BE2C (cell line): ENCODE measurements at regions not wholly inside any gene's neighbourhood (a gene's known extent, or its start where the extent isn't known, plus 50 kb on each side); places are given as distances from the start of the nearest gene placed in this dataset.

Source experiments
- DNase-seq: peaks from one replicate; pipeline ENCODE4 v3.0.0-alpha.2; 2020
- H3K27me3 ChIP-seq: fragments of 250-450 bp; sonication (Bioruptor Pico); 2 replicates; pipeline ENCODE4 v1.5.1; 2020; ENCODE audit warnings: mild to moderate bottlenecking
- H3K36me3 ChIP-seq: fragments of 250-450 bp; sonication (Bioruptor Pico); 2 replicates; pipeline ENCODE4 v1.5.1; 2020; ENCODE audit warnings: mild to moderate bottlenecking
- H3K4me1 ChIP-seq: fragments of 250-450 bp; sonication (Bioruptor Pico); 2 replicates; pipeline ENCODE4 v1.5.1; 2020
- H3K4me3 ChIP-seq: 2 replicates; pipeline ENCODE4 v1.5.1; 2011; ENCODE audit warnings: low read depth, low read length
- H3K9me3 ChIP-seq: fragments of 250-450 bp; sonication (Bioruptor Pico); 2 replicates; pipeline ENCODE4 v1.5.1; 2020
- TF ChIP-seq, protein P1 (sequence below): IDR thresholded peaks from 2 replicates; pipeline ENCODE4 v1.5.1; 2012; ENCODE audit warnings: mild to moderate bottlenecking, low read depth, low read length

DNA sequence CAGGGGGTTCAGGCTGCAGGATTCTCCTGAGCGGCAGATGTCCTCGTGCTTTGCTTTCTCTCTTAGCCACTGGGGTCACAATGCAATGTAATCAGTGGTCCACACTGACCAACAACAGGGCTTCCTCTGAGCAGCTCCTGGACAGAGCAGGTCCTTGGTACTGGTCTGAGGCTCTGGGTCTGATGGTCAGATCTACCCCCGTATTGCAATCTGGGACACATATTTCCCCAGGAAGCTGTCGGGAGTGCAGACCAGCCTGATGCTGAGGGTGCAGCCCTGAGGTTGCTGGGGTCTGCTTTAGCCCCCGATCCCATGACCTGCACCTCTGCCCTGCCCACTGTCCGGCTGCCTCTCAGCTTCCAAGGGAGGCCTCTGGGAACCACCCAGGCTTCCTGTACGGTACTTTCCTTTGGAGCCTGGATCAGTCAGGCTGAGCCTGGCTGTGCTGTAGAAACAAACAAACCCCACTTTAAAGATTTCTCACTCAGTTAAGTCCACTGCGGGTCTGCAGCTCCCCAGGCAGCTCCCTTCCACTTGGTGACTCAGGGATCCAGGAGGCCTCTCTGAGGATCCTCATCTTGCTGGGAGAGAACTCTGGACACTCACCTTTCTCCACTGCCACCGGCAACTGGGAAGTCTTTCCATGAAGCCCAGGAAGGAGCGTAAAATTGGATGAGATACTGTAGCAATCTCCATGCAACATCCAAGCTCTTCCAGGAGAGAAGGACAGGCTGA, 1046.6 kb downstream of the TBC1D22A start:
- TF ChIP-seq, protein P1, sequence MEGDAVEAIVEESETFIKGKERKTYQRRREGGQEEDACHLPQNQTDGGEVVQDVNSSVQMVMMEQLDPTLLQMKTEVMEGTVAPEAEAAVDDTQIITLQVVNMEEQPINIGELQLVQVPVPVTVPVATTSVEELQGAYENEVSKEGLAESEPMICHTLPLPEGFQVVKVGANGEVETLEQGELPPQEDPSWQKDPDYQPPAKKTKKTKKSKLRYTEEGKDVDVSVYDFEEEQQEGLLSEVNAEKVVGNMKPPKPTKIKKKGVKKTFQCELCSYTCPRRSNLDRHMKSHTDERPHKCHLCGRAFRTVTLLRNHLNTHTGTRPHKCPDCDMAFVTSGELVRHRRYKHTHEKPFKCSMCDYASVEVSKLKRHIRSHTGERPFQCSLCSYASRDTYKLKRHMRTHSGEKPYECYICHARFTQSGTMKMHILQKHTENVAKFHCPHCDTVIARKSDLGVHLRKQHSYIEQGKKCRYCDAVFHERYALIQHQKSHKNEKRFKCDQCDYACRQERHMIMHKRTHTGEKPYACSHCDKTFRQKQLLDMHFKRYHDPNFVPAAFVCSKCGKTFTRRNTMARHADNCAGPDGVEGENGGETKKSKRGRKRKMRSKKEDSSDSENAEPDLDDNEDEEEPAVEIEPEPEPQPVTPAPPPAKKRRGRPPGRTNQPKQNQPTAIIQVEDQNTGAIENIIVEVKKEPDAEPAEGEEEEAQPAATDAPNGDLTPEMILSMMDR = no peak
- Histone ChIP-seq H3K27me3 (no peaks in the 10 kb centered on the region), H3K4me1 (no peaks in the 10 kb centered on the region), H3K36me3 (no peaks in the 10 kb centered on the region), H3K9me3 (peaks cover 2% of the 10 kb centered on the region; the same call in 1 of the 2 replicates), H3K4me3 (no peak overlapping the region)
- DNase-seq = no peak

DNA sequence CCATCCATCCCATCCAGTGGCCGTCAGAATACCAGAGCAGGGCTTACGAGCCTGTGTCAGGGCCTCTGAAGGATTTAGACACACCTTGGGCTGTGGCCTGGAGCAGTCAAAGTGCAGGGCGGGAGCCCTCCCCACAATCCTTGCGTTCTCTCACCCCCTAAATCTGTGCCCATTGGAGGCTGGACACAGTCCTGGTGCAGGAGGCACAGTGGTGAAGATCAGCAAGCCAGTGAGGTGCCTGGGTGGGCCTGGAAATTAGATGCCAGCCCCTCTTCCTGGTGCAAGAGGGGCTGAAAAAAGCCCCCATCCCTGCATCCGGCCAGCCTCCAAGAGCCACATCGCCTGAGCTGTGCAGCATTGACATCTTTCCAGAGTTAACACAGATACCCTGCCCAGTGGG, 1045.8 kb downstream of the TBC1D22A start:
- TF ChIP-seq, protein P1 = no peak
- no peak for DNase-seq
- Histone ChIP-seq H3K9me3 (no peaks in the 10 kb centered on the region; the same call in 1 of the 2 replicates), H3K4me3 (no peak overlapping the region), H3K36me3 (no peaks in the 10 kb centered on the region), H3K4me1 (no peaks in the 10 kb centered on the region), H3K27me3 (no peaks in the 10 kb centered on the region)

DNA sequence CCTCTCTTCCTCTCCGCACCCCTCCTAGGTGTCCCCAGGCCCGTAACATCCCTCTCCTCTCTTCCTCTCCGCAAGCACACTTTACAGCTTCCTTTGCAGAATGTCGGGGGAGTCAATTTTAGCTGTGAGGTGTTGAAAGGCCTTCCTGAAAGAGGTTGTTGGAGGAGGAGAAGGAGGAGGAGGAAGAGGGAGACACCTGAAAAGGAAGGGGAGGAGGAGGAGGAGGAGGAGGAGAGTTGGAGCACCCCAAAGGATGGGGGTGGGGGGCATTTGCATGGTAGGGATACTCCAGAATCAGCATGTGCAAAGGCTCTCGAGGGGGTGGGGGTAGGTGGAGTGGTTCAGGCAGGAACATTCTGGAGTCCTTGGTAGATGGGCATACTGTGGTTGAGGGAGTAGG, 1045.1 kb downstream of the TBC1D22A start:
- H3K9me3 ChIP-seq = no peaks in the 10 kb centered on the region
- no peak for DNase-seq
- no peaks in the 10 kb centered on the region for H3K4me1 ChIP-seq
- TF ChIP-seq, protein P1 = no peak
- H3K36me3 ChIP-seq = no peaks in the 10 kb centered on the region
- H3K27me3 ChIP-seq = no peaks in the 10 kb centered on the region
- H3K4me3 ChIP-seq = no peak overlapping the region

DNA sequence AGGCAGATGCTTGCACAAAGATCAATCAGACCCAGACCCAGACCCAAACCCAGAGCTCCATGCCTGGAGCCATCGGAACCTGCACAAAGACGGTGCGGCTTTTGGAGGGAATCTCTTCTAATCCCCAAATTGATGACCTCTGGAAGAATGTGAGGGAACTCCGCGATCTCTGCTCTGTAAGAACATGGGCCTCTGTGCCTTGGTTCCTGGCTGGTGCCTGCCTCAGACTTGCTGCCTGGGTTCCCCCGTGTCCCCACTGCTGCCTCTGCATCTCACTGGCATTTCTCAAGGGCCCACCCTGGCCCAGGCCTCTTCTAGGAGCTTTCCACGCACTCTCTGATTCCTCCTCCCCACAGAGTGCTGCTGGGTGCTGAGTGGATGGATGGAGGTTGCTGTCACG, 1044.4 kb downstream of the TBC1D22A start:
- H3K27me3 ChIP-seq = no peaks in the 10 kb centered on the region
- no peaks in the 10 kb centered on the region for H3K4me1 ChIP-seq
- no peaks in the 10 kb centered on the region for H3K36me3 ChIP-seq
- no peak overlapping the region for H3K4me3 ChIP-seq
- no peaks in the 10 kb centered on the region for H3K9me3 ChIP-seq
- DNase-seq = no peak
- TF ChIP-seq, protein P1 = no peak

DNA sequence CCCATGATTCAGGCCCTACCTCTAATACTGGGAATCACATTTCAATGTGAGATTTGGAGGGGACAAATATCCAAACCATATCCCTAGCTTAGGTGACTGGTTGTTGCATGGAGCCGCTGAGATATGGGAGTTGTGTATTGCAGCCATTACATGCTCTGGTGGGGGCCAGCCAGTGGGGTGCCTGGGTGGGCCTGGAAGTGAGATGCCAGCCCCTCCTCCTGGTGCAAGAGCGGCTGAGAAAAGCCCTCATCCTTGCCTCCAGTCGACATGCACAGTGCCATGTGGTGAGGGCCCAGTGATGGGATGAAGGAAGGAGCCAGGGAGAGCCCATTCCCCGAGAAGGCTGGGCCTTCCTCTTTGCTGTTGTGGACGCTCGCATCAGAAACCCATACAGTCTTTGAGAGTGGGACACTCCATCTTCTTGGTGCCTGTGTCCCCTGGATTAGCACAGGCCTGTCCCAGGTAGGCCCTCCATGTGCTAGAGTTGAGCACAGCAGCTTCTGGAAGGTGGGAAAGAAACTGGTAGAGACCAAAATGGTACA, 1043.0 kb downstream of the TBC1D22A start:
- H3K4me1 ChIP-seq = no peaks in the 10 kb centered on the region
- H3K4me3 ChIP-seq = no peak overlapping the region
- H3K36me3 ChIP-seq = no peaks in the 10 kb centered on the region
- no peaks in the 10 kb centered on the region for H3K27me3 ChIP-seq
- no peaks in the 10 kb centered on the region for H3K9me3 ChIP-seq
- TF ChIP-seq, protein P1 = no peak
- DNase-seq = no peak

DNA sequence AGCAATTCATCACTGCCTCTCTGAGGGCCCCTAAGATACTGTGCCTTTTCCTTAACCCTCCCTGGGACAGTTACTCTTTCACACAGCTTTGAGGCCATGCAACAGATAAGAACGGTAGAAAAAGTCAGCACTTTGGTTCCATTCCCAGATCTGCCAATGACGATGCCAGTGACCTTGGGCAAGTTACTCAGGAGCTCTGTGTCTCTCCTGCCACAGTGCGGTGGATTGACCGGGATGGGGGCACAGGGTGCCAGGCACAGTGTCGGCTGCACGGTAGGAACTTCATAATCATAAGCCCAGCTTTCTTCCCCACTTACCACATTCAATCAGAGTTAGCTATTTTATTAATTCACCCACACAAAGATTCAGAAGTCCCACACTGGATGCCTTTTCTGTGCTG, 1041.8 kb downstream of the TBC1D22A start:
- no peaks in the 10 kb centered on the region for H3K36me3 ChIP-seq
- H3K27me3 ChIP-seq = no peaks in the 10 kb centered on the region
- no peak for DNase-seq
- H3K4me3 ChIP-seq = no peak overlapping the region
- H3K9me3 ChIP-seq = no peaks in the 10 kb centered on the region
- TF ChIP-seq, protein P1 = no peak
- H3K4me1 ChIP-seq = no peaks in the 10 kb centered on the region
